Liver (tissue), 3 donors: ENCODE measurements at regions not wholly inside any gene's neighbourhood (a gene's known extent, or its start where the extent isn't known, plus 50 kb on each side); places are given as distances from the start of the nearest gene placed in this dataset.

Experiments used
- NR2F2 ChIP-seq: IDR thresholded peaks from 2 replicates; pipeline ENCODE4 v1.6.1; 2016; ENCODE audit warnings: antibody characterized with exemption
- RAD21 ChIP-seq, 2 donors: IDR thresholded peaks; 2 replicates each; pipeline ENCODE4 v1.6.1; 2016; ENCODE audit warnings: antibody characterized with exemption in 2 of 2, mild to moderate bottlenecking in 2 of 2
- YY1 ChIP-seq: IDR thresholded peaks from 2 replicates; pipeline ENCODE4 v1.6.1; 2016; ENCODE audit warnings: antibody characterized with exemption, mild to moderate bottlenecking
- TF ChIP-seq, protein P1 (sequence below): fragments of 150-350 bp; IDR thresholded peaks from 2 replicates; pipeline ENCODE4 v1.5.1; 2017; ENCODE audit warnings: improper control_type of control experiment, low read depth, low read length; ENCODE audit not compliant: missing input control
- TF ChIP-seq, protein P2 (sequence below): IDR thresholded peaks from 2 replicates; pipeline ENCODE4 v1.6.1; 2016; ENCODE audit warnings: antibody characterized with exemption, mild to moderate bottlenecking
- donor health status: healthy.
- donor health status: healthy.

DNA sequence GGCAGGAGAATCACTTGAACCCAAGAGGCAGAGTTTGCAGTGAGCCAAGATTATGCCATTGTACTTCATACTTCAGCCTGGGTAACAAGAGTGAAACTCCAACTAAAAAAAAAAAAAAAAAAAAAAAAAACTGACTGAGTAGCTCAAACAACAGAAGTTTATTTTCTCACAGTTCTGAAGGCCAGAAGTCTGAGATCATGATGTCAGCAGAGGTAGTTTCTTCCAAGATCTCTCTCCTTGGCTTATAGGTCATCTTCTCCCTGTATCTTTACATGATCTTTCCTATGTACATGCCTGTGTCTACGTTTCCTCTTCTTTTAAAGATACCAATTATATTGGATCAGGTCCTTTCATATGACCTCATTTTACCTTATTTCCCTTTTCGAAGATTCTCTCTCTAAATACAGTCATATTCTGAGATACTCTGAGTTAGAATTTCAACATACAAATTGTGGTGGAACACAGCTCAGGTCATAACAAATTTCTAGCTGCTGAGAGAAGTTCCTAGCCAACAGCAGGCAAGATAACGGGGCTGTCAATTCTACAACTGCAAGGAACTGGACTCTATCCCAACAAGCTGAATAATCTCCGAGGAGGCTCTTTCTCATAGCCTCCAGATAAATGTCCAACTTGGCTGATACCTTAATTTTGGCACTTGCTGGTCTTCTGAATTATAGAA is 187.7 kb upstream of the ADAMTS5 start:
- TF ChIP-seq, protein P1, sequence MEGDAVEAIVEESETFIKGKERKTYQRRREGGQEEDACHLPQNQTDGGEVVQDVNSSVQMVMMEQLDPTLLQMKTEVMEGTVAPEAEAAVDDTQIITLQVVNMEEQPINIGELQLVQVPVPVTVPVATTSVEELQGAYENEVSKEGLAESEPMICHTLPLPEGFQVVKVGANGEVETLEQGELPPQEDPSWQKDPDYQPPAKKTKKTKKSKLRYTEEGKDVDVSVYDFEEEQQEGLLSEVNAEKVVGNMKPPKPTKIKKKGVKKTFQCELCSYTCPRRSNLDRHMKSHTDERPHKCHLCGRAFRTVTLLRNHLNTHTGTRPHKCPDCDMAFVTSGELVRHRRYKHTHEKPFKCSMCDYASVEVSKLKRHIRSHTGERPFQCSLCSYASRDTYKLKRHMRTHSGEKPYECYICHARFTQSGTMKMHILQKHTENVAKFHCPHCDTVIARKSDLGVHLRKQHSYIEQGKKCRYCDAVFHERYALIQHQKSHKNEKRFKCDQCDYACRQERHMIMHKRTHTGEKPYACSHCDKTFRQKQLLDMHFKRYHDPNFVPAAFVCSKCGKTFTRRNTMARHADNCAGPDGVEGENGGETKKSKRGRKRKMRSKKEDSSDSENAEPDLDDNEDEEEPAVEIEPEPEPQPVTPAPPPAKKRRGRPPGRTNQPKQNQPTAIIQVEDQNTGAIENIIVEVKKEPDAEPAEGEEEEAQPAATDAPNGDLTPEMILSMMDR = no peak
- TF ChIP-seq RAD21 (IDR thresholded peaks at IDR 0.05) (no peak), YY1 (no peak), NR2F2 (no peak)
- TF ChIP-seq, protein P2, sequence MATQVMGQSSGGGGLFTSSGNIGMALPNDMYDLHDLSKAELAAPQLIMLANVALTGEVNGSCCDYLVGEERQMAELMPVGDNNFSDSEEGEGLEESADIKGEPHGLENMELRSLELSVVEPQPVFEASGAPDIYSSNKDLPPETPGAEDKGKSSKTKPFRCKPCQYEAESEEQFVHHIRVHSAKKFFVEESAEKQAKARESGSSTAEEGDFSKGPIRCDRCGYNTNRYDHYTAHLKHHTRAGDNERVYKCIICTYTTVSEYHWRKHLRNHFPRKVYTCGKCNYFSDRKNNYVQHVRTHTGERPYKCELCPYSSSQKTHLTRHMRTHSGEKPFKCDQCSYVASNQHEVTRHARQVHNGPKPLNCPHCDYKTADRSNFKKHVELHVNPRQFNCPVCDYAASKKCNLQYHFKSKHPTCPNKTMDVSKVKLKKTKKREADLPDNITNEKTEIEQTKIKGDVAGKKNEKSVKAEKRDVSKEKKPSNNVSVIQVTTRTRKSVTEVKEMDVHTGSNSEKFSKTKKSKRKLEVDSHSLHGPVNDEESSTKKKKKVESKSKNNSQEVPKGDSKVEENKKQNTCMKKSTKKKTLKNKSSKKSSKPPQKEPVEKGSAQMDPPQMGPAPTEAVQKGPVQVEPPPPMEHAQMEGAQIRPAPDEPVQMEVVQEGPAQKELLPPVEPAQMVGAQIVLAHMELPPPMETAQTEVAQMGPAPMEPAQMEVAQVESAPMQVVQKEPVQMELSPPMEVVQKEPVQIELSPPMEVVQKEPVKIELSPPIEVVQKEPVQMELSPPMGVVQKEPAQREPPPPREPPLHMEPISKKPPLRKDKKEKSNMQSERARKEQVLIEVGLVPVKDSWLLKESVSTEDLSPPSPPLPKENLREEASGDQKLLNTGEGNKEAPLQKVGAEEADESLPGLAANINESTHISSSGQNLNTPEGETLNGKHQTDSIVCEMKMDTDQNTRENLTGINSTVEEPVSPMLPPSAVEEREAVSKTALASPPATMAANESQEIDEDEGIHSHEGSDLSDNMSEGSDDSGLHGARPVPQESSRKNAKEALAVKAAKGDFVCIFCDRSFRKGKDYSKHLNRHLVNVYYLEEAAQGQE = no peak
